ENCODE measurements at regions not wholly inside any gene's neighbourhood (a gene's known extent, or its start where the extent isn't known, plus 50 kb on each side); places are given as distances from the start of the nearest gene placed in this dataset.

DNA sequence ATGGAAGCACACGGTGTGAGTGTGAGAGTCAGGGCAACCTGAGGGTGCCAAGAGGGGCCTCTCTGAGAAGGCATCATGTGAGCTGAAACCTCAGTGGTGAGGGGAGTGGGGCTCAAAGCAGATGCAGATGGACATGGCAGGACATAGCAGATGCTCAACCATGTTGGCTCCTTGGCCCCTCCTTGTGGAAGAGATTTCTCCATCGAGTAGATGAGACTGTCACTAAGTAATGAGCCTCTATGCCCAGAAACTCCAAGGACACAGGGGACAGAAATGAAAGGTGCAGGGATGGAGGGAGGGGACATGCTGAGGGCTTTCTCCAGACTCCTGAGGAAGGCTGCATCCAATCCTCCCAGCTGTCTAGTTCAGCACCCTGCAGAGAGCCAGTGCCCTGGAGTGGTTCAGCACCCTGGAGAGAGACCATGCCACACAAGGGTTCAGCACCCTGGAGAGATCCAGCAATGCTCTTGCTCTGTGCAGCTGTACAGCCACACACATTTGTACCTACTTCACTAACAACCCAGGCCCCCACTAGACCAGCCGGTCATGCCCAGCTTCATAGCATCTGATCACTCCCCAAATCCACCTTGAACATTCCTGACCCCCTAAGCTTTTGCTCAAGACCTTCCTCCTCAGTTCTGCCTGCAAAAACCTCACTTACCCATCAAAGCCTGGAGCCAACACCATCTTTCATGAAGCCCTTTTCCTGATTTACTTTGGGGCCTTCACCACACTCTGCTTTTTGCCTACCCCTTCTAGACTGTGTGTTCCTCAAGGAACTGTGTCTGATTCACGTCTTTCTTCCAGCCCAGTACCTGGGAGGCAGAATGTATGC, 252.0 kb downstream of the CTTN start:
- peak; percentile 70 for DNase-seq (ENCODE audit: low read depth)

DNA sequence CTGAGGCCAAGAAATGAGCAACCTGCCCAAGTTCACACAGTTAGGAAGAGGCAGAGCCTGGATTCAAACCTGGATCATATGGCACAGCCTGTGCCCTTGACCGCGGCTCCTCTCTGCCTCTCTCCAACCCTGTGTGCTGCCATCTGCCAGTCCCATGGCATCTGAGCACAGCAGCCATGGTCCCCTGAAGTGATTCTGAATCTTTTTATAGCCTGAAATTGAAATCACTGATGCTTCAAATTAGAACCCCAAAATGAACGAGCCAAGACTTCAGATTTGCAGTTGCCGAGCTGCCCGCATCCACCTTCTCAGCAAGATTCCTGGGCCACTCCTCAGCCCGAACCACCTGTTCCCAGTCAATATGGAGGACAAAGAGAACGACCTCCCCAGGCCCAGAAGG, 252.7 kb downstream of the CTTN start:
- no peak for DNase-seq (ENCODE audit: low read depth)

- DNase-seq (ENCODE audit: low read depth) = no peak
Observed at GRCh38 chr11:70654016-70654415, 255.7 kb downstream of the CTTN start.

- no peak for DNase-seq (ENCODE audit: low read depth)
Observed at GRCh38 chr11:70655816-70656215, 257.5 kb downstream of the CTTN start.

- DNase-seq (ENCODE audit: low read depth) = no peak
Observed at GRCh38 chr11:70656252-70656651, 257.9 kb downstream of the CTTN start.

GRCh38 chr11:70660059-70660888, 261.9 kb downstream of the CTTN start:
- no peak for DNase-seq (ENCODE audit: low read depth)

DNA sequence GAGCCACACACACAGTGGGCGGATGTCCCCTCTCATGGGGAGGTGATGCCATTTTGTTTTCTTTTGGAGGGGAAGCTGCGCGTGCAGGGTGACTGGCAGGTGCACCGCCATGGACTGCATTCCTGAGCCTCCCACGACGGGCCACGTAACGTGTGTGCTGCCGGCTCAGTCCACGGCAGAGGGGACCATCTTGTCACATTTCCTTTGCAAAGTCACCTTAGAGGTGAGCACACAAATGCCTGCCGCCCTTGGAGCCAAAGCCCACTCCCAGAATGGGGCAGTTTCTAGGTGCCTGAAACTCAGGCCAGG, 262.5 kb downstream of the CTTN start:
- DNase-seq (ENCODE audit: low read depth) = no peak

DNA sequence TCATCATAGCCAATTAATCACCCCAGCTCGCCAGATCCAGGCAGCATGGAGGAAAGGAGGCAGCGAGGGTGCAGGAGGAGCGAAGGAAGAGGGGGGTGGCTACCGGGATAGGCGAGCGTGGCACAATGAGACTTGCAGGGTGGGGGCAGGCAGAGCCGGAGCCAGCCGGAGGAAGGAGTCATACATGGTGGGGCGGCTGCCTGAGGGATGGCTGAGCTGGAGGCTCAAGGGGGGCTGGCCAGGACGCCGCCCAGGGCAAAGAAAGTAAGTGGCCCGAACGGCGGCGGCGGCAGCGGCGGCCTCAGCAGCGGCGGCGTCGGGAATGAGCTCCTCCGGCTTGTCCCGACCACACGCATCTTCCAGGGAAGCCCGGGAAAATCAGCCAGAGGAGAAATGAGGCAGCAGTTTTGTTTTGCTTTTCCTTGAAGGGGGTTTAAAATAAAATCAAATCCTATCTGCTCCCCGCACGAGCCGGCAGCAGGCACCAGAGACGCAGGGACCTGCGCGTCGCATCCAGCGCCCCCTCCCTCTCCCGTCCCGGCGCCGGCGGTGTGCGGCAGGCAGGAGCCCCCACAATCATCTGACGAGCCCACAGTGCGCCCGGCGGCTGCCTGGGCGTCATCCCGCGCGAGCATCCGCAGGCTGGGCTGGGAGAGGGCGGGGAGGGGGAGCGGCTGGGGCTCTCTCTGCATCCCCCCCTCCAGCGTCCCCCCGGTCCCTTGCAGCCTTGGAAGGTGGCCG, 263.6 kb downstream of the CTTN start:
- DNase-seq (ENCODE audit: low read depth) = peak; percentile 37

GRCh38 chr11:70662691-70663098, 264.4 kb downstream of the CTTN start:
- DNase-seq (ENCODE audit: low read depth) = peak; percentile 52

DNA sequence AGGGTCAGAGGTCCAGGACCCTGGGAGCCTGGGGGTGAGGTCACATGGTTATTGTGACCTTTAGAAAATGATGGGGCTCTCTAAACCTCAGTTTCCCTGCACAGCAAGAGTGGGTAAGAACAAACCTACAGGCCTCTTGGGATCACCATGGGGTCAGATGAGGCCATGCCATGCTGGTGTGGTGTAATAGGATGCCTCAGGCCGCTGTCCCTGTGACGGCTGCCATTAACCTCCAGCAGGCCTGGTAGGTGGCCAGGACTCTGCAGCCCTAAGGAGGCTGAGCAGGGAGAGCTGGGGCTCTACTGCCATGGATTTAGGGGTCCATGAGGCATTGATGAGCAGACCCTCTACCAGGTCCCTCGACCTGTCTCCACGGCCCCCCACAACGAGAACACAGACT, 265.5 kb downstream of the CTTN start:
- no peak for DNase-seq (ENCODE audit: low read depth)

DNA sequence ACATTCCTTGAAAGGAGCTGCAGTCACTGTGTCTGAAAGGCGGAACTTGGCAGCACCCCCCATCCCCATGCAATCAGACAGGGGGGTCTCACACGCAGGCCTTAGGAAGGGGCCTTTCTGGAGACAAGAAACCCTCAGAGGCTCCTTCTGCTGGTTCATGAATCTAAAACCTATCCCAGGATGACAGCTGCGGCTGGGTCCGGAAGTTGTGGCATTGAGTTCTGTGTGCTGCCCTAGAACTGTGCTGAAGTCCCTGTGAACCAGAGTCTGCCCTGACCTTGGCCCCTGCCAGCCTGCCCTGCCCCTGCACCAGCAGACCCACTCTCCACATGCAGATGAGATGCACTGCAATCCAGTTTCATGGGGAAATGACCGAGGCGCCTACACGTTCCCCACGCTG, 268.0 kb downstream of the CTTN start:
- DNase-seq (ENCODE audit: low read depth) = no peak

GRCh38 chr11:70667767-70668166, 269.4 kb downstream of the CTTN start:
- DNase-seq (ENCODE audit: low read depth) = no peak

DNA sequence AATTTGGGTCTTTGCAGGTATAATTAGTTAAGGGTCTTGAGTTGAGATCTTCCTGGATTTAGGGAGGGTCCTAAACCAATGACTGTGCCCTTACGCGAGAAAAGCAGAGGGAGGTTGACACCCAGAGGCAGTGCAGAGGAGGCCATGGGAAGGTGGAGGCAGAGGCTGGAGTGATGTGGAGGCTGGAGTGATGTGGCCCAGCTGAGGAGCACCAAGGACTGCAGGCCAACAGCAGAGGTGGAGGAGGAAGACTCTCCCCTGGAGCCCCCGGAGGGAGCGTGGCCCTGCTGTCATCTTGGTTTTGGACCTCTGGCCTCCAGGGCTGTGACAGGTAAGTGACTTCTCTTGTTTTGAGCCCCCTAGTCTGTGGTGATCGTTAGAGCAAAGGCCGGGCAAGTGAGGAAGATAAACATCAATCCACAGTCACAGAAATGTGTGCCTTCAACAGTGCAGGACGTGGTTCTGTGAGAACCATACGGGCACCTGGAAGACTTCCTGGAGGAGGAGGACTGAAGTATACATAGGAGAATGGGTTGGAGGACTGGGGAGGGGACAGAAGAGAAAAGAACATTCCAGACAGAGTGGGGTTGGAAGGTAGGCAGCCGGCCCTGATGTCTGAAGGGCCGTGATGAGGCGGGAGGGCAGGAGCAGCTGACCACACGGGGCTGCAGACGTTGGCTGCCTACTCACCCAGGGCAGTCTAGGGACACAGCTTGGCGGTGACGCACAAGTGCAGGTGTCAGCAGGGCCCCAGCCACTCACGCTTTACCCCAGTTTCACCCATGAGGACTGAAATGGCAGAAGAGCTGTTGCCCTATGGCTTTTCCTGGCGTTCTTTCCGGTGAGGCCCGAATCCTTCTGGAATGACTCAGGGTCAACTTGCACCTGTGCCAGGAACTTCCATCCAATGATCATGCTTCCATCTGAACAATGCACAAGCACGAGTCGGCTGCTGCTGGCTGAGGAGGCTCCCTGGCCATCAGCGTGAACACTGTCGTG, 270.2 kb downstream of the CTTN start:
- DNase-seq (ENCODE audit: low read depth) = peak; percentile 37

GRCh38 chr11:70669281-70669680, 271.0 kb downstream of the CTTN start:
- DNase-seq (ENCODE audit: low read depth) = no peak

GRCh38 chr11:70669871-70670675, 271.7 kb downstream of the CTTN start:
- no peak for DNase-seq (ENCODE audit: low read depth)

- DNase-seq (ENCODE audit: low read depth) = no peak
Observed at GRCh38 chr11:70670676-70671034, 272.3 kb downstream of the CTTN start.

GRCh38 chr11:70671083-70671482, 272.8 kb downstream of the CTTN start:
- DNase-seq (ENCODE audit: low read depth) = no peak

DNA sequence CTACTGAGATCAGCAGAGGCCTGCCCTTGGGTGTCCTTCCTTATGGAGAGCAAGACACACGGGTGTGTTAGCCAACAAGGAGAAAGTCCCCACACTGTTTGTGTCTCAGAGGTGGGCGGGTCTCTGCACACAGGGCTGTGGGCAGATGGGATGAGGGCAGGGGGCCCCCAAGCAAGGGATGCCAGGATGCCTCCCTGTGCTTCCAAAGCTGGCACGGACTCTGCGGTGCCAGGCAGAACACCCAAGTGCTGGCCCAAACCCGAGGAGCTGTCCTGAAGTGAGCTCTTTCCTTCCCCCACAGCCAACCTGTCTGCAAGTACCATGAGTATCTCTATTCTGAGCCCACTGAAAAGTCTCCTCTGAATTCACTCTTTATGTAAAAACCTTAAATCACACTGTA, 273.3 kb downstream of the CTTN start:
- no peak for DNase-seq (ENCODE audit: low read depth)

DNA sequence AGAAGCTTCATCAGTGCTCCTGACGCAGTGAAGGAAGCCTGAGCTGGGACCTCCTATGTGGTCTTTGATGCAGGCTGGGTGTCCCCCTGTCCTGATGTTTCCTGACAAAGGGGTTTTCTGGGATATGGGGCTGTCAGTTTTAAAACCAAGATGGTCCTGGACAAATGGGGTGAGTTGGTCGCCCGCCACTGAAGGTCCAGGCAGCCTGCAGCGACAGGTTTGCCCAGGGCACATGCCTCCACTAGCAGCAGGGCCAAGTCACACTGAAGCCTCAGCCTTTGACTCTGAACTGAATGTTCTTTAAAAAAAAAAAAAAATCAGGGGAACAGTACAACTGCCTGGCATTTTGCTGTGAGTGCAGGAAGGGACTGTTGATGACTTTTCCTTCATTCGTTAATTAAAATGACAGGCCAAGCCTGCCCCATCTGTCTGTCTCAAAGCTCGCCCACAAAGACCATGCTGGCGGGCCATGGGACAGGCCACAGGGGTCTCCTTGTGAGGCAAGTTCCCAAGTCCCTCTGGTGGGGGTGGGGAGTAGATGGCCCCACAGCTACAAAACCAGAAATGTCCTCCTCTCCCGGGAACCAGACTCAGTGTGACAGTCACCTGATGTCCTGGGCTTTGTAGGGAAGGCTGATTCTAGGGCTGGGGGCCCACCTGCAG, 274.8 kb downstream of the CTTN start:
- no peak for DNase-seq (ENCODE audit: low read depth)

DNA sequence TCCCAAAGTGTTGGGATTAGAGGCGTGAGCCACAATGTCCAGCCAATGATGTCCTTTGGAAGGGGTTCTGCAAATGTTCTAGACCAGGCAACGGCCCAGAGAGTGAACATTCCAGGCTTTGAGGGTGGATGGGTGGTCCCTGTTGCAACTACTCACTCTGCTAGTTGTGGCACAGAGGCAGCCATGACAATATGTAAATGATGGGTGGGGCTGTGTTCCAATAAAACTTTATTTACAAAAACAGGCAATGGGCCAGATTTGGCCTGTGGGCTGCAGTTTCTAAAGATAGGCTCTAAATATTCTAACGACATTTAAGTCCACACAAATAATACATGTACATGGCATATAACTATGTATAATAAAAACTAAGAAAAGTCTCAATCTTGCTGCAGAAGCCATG, 276.3 kb downstream of the CTTN start:
- DNase-seq (ENCODE audit: low read depth) = no peak
